HK-2 (cell line): ENCODE measurements at regions not wholly inside any gene's neighbourhood (a gene's known extent, or its start where the extent isn't known, plus 50 kb on each side); places are given as distances from the start of the nearest gene placed in this dataset.
"Not testable (repeated sequence)": the region's sequence is repeated elsewhere in the genome, so short reads cannot be mapped to it uniquely, and the experiment has no call there.

Source experiments
- DNase-seq: peaks from one replicate; pipeline ENCODE4 v3.0.0-alpha.2; 2018; ENCODE audit not compliant: unreplicated experiment

- DNase-seq: no peak
Measured at GRCh38 chr12:94862421-94862820, 141.1 kb downstream of the NDUFA12 start.

GRCh38 chr12:94856324-94856723, 147.2 kb downstream of the NDUFA12 start:
- DNase-seq: no peak

- no peak for DNase-seq
Measured at GRCh38 chr12:94855853-94856252, 147.6 kb downstream of the NDUFA12 start.

- no peak for DNase-seq
Measured at GRCh38 chr12:94851396-94852028, 152.0 kb downstream of the NDUFA12 start.

GRCh38 chr12:94849411-94849976, 154.0 kb downstream of the NDUFA12 start:
- DNase-seq: no peak

- no peak for DNase-seq
Measured at GRCh38 chr12:94848966-94849365, 154.5 kb downstream of the NDUFA12 start.

GRCh38 chr12:94845110-94845509, 158.4 kb downstream of the NDUFA12 start:
- no peak for DNase-seq

GRCh38 chr12:94844452-94844851, 159.0 kb downstream of the NDUFA12 start:
- no peak for DNase-seq

- DNase-seq: no peak
Measured at GRCh38 chr12:94841904-94842610, 161.4 kb downstream of the NDUFA12 start.

- DNase-seq: no peak
Measured at GRCh38 chr12:94841177-94841576, 162.3 kb downstream of the NDUFA12 start.

GRCh38 chr12:94839347-94839746, 164.2 kb downstream of the NDUFA12 start:
- no peak for DNase-seq

GRCh38 chr12:94836952-94837670, 166.4 kb downstream of the NDUFA12 start:
- not testable (repeated sequence) for DNase-seq

- no peak for DNase-seq
Measured at GRCh38 chr12:94834036-94834625, 169.4 kb downstream of the NDUFA12 start.

- DNase-seq: peak; percentile 24
Measured at GRCh38 chr12:94832780-94833681, 170.5 kb downstream of the NDUFA12 start.

GRCh38 chr12:94832105-94832504, 171.4 kb downstream of the NDUFA12 start:
- no peak for DNase-seq

- no peak for DNase-seq
Measured at GRCh38 chr12:94831081-94831751, 172.3 kb downstream of the NDUFA12 start.

- DNase-seq: no peak
Measured at GRCh38 chr12:94829552-94829951, 173.9 kb downstream of the NDUFA12 start.

GRCh38 chr12:94819011-94819410, 168.7 kb upstream of the TMCC3 start:
- DNase-seq: no peak

GRCh38 chr12:94817695-94818075, 167.3 kb upstream of the TMCC3 start:
- DNase-seq: no peak

- not testable (repeated sequence) for DNase-seq
Measured at GRCh38 chr12:94817201-94817600, 166.8 kb upstream of the TMCC3 start.

- not testable (repeated sequence) for DNase-seq
Measured at GRCh38 chr12:94816746-94817145, 166.4 kb upstream of the TMCC3 start.
